HepG2 (cell line): ENCODE measurements at regions not wholly inside any gene's neighbourhood (a gene's known extent, or its start where the extent isn't known, plus 50 kb on each side); places are given as distances from the start of the nearest gene placed in this dataset.

Experiments
- ATAC-seq: fragments of 200-7000 bp; cut with Tn5 transposase; 3 replicates; pipeline ENCODE4 v1.9.1; 2020; ENCODE audit warnings: mild to moderate bottlenecking, moderate library complexity
- BruUV-seq: library from RNA; stranded (reverse); fragments of 400-500 nt; replicated peaks from 2 replicates; lab custom pipeline; 2021; lab: Mats Ljungman, UMichigan
- CTCF ChIA-PET: fragments of 300-600 bp; formaldehyde crosslinking; extraction: SDS; loops from one replicate; lab custom pipeline; 2021; ENCODE audit warnings: low total read pairs, inconsistent platforms, low intra/inter-chr PET ratio; lab: Yijun Ruan, JAX
- POLR2A ChIA-PET: fragments of 350-600 bp; sonication (Branson Sonifier 250); formaldehyde crosslinking; loops from one replicate; lab custom pipeline; 2020; ENCODE audit warnings: antibody characterized with exemption, inconsistent platforms; lab: Yijun Ruan, JAX
- DNase-seq: peaks from one replicate; pipeline ENCODE4 v3.0.0-alpha.2; 2015; ENCODE audit warnings: low spot score
- FAIRE-seq: peaks from 3 replicates; lab custom pipeline; 2011; peaks lifted over from hg19 to GRCh38; lab: Jason Lieb, UNC
- H2AFZ ChIP-seq: one replicate; pipeline ENCODE4 v1.6.1; 2011; ENCODE audit warnings: low read length, inconsistent platforms
- H3K27ac ChIP-seq: fragments of 300-600 bp; 3 replicates; pipeline ENCODE4 v1.8.0; 2011; ENCODE audit warnings: mixed run types, mild to moderate bottlenecking, mixed read lengths, low read length, inconsistent platforms; ENCODE audit not compliant: insufficient read depth; ENCODE audit errors: extremely low read length
- H3K27me3 ChIP-seq, 2 experiments: fragments of 200-600 bp in 1 of 2; 2 replicates in 1 of 2; 3 replicates in 1 of 2; pipeline versions ENCODE4 v1.6.0 to v1.8.0; 2011; ENCODE audit warnings: low read length in 2 of 2, mild to moderate bottlenecking in 2 of 2, moderate library complexity in 2 of 2, inconsistent platforms in 1 of 2; ENCODE audit not compliant: insufficient read depth in 2 of 2, control insufficient read depth in 1 of 2
- H3K36me3 ChIP-seq, 2 experiments: fragments of 200-600 bp in 1 of 2; replicated peaks in 1 of 2; 2 replicates in 1 of 2; 3 replicates in 1 of 2; pipeline versions ENCODE4 v1.5.1 to v1.8.0; 2011; ENCODE audit warnings: low read length in 2 of 2, inconsistent platforms in 1 of 2; ENCODE audit not compliant: insufficient read depth in 2 of 2, control insufficient read depth in 1 of 2
- H3K4me1 ChIP-seq: 2 replicates; pipeline ENCODE4 v1.5.1; 2012; ENCODE audit warnings: low read length, inconsistent platforms; ENCODE audit not compliant: insufficient read depth
- H3K4me2 ChIP-seq: 2 replicates; pipeline ENCODE4 v1.6.0; 2011; ENCODE audit warnings: low read depth, low read length, inconsistent platforms
- H3K4me3 ChIP-seq, 3 experiments: fragments of 200-600 bp in 1 of 3; sonication (generic), shearing (Covaris generic) in 1 of 3; replicated peaks in 1 of 3; 2 replicates each; pipeline ENCODE4 v1.5.1; 2011 to 2016; ENCODE audit warnings: low read length in 3 of 3, inconsistent platforms in 2 of 3, low read depth in 2 of 3, mild to moderate bottlenecking in 2 of 3, control low read depth in 1 of 3, mixed read lengths in 1 of 3; ENCODE audit not compliant: insufficient read depth in 1 of 3
- H3K79me2 ChIP-seq: one replicate; pipeline ENCODE4 v1.6.1; 2011; ENCODE audit warnings: low read length, inconsistent platforms; ENCODE audit not compliant: insufficient read depth
- H3K9ac ChIP-seq: 2 replicates; pipeline ENCODE4 v1.6.0; 2011; ENCODE audit warnings: mild to moderate bottlenecking, low read depth, low read length, inconsistent platforms; ENCODE audit not compliant: insufficient read depth
- H3K9me3 ChIP-seq: 2 replicates; pipeline ENCODE4 v1.5.1; 2012; ENCODE audit warnings: mild to moderate bottlenecking, low read length
- H4K20me1 ChIP-seq: 2 replicates; pipeline ENCODE4 v1.6.0; 2011; ENCODE audit warnings: inconsistent platforms, mild to moderate bottlenecking, low read length, moderate library complexity; ENCODE audit not compliant: insufficient read depth
- IKZF5 ChIP-seq: IDR thresholded peaks from 2 replicates; pipeline ENCODE4 v1.6.1; 2018; ENCODE audit warnings: missing genetic modification reagents, mild to moderate bottlenecking, missing compliant biosample characterization
- KLF11 ChIP-seq: IDR thresholded peaks from 2 replicates; pipeline ENCODE4 v1.6.1; 2016; ENCODE audit warnings: missing compliant biosample characterization
- NFRKB ChIP-seq: fragments of 450-650 bp; IDR thresholded peaks from 2 replicates; pipeline ENCODE4 v1.6.1; 2017
- NR2F1 ChIP-seq, 2 experiments: fragments of 450-650 bp in 1 of 2; formaldehyde crosslinking in 1 of 2; IDR thresholded peaks; 2 replicates each; pipeline versions ENCODE4 v1.5.0 to v1.6.1; 2016 to 2020; ENCODE audit warnings: mild to moderate bottlenecking in 1 of 2, missing compliant biosample characterization in 1 of 2, missing genetic modification reagents in 1 of 2, moderate library complexity in 1 of 2
- PPARG ChIP-seq: conservative IDR thresholded peaks from 2 replicates; pipeline ENCODE4 v1.6.1; 2016; ENCODE audit warnings: missing biosample characterization, missing genetic modification reagents
- RERE ChIP-seq: IDR thresholded peaks from 2 replicates; pipeline ENCODE4 v1.6.1; 2016; ENCODE audit warnings: low read depth, missing genetic modification reagents, missing compliant biosample characterization
- SALL1 ChIP-seq: sonication (generic); formaldehyde crosslinking; IDR thresholded peaks from 2 replicates; pipeline ENCODE4 v1.8.0; 2022; ENCODE audit warnings: mild to moderate bottlenecking, missing genetic modification reagents
- SP2 ChIP-seq: sonication (generic); formaldehyde crosslinking; IDR thresholded peaks from 2 replicates; pipeline ENCODE4 v1.5.1; 2020; ENCODE audit warnings: mild to moderate bottlenecking, missing genetic modification reagents
- TEAD3 ChIP-seq: optimal IDR thresholded peaks from 2 replicates; pipeline ENCODE3; 2016; ENCODE audit warnings: borderline replicate concordance
- ZBTB14 ChIP-seq: sonication (generic); formaldehyde crosslinking; IDR thresholded peaks from 2 replicates; pipeline ENCODE4 v1.4.0; 2020; ENCODE audit warnings: missing genetic modification reagents
- ZNF10 ChIP-seq: sonication (generic); formaldehyde crosslinking; IDR thresholded peaks from 2 replicates; pipeline ENCODE4 v1.4.0; 2020; ENCODE audit warnings: mild to moderate bottlenecking, low read depth, missing genetic modification reagents, borderline replicate concordance
- ZNF703 ChIP-seq: sonication (generic); formaldehyde crosslinking; IDR thresholded peaks from 2 replicates; pipeline ENCODE4 v1.5.1; 2020; ENCODE audit warnings: missing genetic modification reagents, mild to moderate bottlenecking, moderate library complexity, borderline replicate concordance
- ZNF784 ChIP-seq: sonication (generic); formaldehyde crosslinking; IDR thresholded peaks from 2 replicates; pipeline ENCODE4 v1.5.1; 2020; ENCODE audit warnings: missing genetic modification reagents, mild to moderate bottlenecking, borderline replicate concordance
- ZNF788 ChIP-seq: sonication (generic); formaldehyde crosslinking; IDR thresholded peaks from 2 replicates; pipeline ENCODE4 v1.5.0; 2020; ENCODE audit warnings: mild to moderate bottlenecking, missing genetic modification reagents, borderline replicate concordance
- WGBS: methylation state at CpG from one replicate; pipeline ENCODE4 v1.1.6; 2017; ENCODE audit warnings: low lambda C conversion rate; 5-methylcytosine and 5-hydroxymethylcytosine counted together
- in situ Hi-C: cut with HindIII; loops from 2 replicates; pipeline ENCODE4 v1.10.0; 2017; ENCODE audit warnings: low pct_unique_long_range_greater_than_20kb; ENCODE audit not compliant: extremely low pct_ligation_motif_present
- intact Hi-C: fragments of 100-400 bp; cut with micrococcal nuclease; formaldehyde crosslinking; loops from one replicate; pipeline ENCODE4 v1.10.0; 2022; ENCODE audit not compliant: unreplicated experiment

- TF ChIP-seq RERE (CRISPR knock-in tag) (no peak), NFRKB (no peak)
These were observed 545.4 kb upstream of the IL12A start (continued) for GRCh38 chr3:159443266-159443665.

GRCh38 chr3:159447841-159448240, 540.8 kb upstream of the IL12A start:
- ChIA-PET POLR2A (no interaction called here), CTCF (no interaction called here)
- H2AFZ ChIP-seq: no peak overlapping the region
- no peak for FAIRE-seq
- no peak for DNase-seq
- H3K27ac ChIP-seq: no peak overlapping the region
- ATAC-seq: no peak
- no peaks in the 10 kb centered on the region for H3K36me3 ChIP-seq
- H3K79me2 ChIP-seq: no peaks in the 10 kb centered on the region
- no peaks in the 10 kb centered on the region for H3K9me3 ChIP-seq
- in situ Hi-C loops: no loop called here
- H3K4me3 ChIP-seq: no peak overlapping the region
- intact Hi-C loops: no loop called here
- no peak overlapping the region for H3K4me2 ChIP-seq
- no peaks in the 10 kb centered on the region for H4K20me1 ChIP-seq
- H3K27me3 ChIP-seq: no peaks in the 10 kb centered on the region
- WGBS: 3% methylated on average over 3 of the region's 3 CpGs
- BruUV-seq: no TSS peak
- H3K4me1 ChIP-seq: no peaks in the 10 kb centered on the region
- no peak overlapping the region for H3K9ac ChIP-seq
- TF ChIP-seq NR2F1 (CRISPR knock-in tag; IDR thresholded peaks at IDR 0.05): no peak
- TF ChIP-seq SALL1 (CRISPR knock-in tag): no peak
- no peak for TF ChIP-seq PPARG (CRISPR knock-in tag)
- no peak for TF ChIP-seq IKZF5 (CRISPR knock-in tag)
- no peak for TF ChIP-seq SP2 (CRISPR knock-in tag)
- TF ChIP-seq KLF11 (CRISPR knock-in tag): no peak
- TF ChIP-seq ZNF703 (CRISPR knock-in tag): no peak
- no peak for TF ChIP-seq ZNF10
- TF ChIP-seq ZNF788 (CRISPR knock-in tag): no peak
- no peak for TF ChIP-seq ZBTB14 (CRISPR knock-in tag)
- TF ChIP-seq TEAD3 (CRISPR knock-in tag): no peak
- TF ChIP-seq ZNF784 (CRISPR knock-in tag): no peak
